Activated naive CD8-positive, alpha-beta T cell treated with anti-CD3 and anti-CD28 coated beads, Interleukin-2, amount 50 U/mL, for 24 hours (primary cell): ENCODE measurements at regions not wholly inside any gene's neighbourhood (a gene's known extent, or its start where the extent isn't known, plus 50 kb on each side); places are given as distances from the start of the nearest gene placed in this dataset.
"Not testable (repeated sequence)": the region's sequence is repeated elsewhere in the genome, so short reads cannot be mapped to it uniquely, and the experiment has no call there.

Experiments
- ATAC-seq: fragments of 150-1000 bp; cut with Tn5 transposase; one replicate; pipeline ENCODE4 v1.10.0; 2021
- DNase-seq: peaks from one replicate; pipeline ENCODE4 v3.0.0; 2021
- H3K27ac Mint-ChIP-seq: one replicate; pipeline ENCODE4 v1.8.0; 2021; ENCODE audit warnings: mild to moderate bottlenecking, mixed read lengths
- H3K27me3 Mint-ChIP-seq: one replicate; pipeline ENCODE4 v1.8.0; 2021; ENCODE audit warnings: mixed read lengths
- H3K36me3 Mint-ChIP-seq: one replicate; pipeline ENCODE4 v1.8.0; 2021; ENCODE audit warnings: low read depth, mixed read lengths
- H3K4me1 Mint-ChIP-seq: one replicate; pipeline ENCODE4 v1.8.0; 2021; ENCODE audit warnings: mixed read lengths
- H3K4me3 Mint-ChIP-seq: one replicate; pipeline ENCODE4 v1.8.0; 2021; ENCODE audit warnings: mild to moderate bottlenecking, moderate library complexity, mixed read lengths
- H3K9me3 Mint-ChIP-seq: one replicate; pipeline ENCODE4 v1.8.0; 2021; ENCODE audit warnings: mixed read lengths

DNA sequence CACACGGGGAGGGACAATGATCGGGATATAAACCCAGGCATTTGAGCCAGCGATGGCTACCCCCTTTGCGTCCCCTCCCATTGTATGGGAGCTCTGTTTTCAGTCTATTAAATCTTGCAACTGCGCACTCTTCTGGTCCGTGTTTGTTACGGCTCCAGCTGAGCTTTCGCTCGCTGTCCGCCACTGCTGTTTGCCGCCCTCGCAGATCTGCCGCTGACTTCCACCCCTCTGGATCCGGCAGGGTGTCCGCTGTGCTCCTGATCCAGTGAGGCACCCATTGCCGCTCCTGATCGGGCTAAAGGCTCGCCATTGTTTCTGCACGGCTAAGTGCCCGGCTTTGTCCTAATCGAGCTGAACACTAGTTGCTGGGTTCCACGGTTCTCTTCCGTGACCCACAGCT, 87.3 kb downstream of the ASB1 start:
- H3K27me3 Mint-ChIP-seq, H3K4me1 Mint-ChIP-seq, DNase-seq, ATAC-seq, H3K36me3 Mint-ChIP-seq, H3K27ac Mint-ChIP-seq, H3K4me3 Mint-ChIP-seq: not testable (repeated sequence)
- H3K9me3 Mint-ChIP-seq, result peaks cover 29% of the 10 kb centered on the region

DNA sequence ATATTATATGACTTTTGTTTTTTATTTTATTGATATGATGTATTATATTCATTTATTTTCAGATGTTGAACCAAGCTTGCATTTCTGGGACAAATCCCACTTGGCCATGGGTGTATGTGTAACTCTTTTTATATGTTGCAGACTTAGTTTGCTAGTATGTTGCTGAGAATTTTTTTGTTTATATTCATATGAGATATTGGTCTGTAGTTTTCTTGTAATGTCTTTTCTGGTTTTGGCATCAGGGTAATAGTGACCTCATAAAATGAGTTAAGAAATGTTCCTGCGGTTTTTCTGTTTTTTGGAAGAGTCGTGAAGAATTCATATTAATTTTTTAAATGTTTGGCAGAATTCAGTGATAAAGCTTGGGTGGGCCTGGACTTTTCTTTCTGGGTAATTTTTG, 88.7 kb downstream of the ASB1 start:
- Mint-ChIP-seq H3K9me3 (peaks cover 29% of the 10 kb centered on the region), H3K27ac (no peak overlapping the region), H3K4me1 (no peaks in the 10 kb centered on the region), H3K27me3 (no peaks in the 10 kb centered on the region), H3K36me3 (peaks cover 4% of the 10 kb centered on the region), H3K4me3 (no peak overlapping the region)
- ATAC-seq, result no peak
- no peak for DNase-seq

DNA sequence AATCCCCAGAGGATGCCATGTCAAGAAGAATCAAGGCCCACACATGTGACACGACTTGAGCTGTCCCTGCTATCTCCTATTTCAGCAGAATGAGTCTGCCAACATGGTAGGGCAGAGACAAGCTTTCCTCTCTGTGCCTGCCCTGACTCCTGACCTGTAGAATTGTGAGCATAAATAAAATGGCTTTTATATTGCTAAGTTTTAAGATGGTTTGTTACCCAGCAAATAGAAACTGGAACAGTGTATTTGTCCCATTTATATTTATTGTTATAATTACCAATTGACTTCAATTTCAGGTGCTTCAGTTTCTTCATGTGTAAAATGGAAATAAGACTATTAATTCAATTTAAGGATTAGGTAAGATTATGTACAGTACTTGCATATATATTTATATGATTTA, 90.5 kb downstream of the ASB1 start:
- Mint-ChIP-seq H3K36me3 (peaks cover 4% of the 10 kb centered on the region), H3K27ac (no peak overlapping the region), H3K9me3 (peaks cover 29% of the 10 kb centered on the region), H3K4me3 (no peak overlapping the region), H3K4me1 (no peaks in the 10 kb centered on the region), H3K27me3 (no peaks in the 10 kb centered on the region)
- DNase-seq (no peak), ATAC-seq (no peak)

DNA sequence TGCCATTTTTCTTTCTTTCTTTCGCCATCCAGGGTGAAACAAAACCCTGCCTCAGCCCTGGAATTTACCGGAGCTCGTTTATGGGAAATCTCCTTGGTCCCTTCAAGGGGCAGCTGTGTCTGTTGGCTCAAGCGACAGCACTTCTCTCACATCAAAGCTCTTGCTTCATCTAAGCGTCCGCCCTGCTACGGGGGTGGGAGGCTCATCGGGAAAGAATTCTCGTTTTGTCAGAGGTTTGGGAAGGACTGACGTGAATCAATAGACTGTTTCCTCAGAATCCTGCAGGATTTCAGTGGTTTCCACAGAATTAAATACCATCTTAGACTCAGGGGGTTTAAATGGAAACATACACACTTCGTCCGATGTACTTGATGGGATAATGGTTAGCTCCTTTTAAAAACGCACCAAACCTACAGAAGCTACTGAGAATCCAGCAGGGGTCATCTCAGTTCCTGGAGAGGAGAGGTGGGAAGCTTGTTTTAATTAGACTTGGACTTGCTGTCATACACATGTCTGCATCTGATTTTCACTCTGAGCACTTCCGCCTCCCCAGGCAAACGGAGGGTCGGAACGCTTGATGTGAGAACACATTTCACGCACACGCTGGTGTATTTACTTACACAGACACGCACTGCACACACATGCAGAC, 91.6 kb downstream of the ASB1 start:
- H3K4me1 Mint-ChIP-seq, result no peaks in the 10 kb centered on the region
- ATAC-seq, result no peak
- H3K27me3 Mint-ChIP-seq, result no peaks in the 10 kb centered on the region
- H3K27ac Mint-ChIP-seq, result no peak overlapping the region
- no peak for DNase-seq
- peaks cover 4% of the 10 kb centered on the region for H3K36me3 Mint-ChIP-seq
- peaks cover 29% of the 10 kb centered on the region for H3K9me3 Mint-ChIP-seq
- no peak overlapping the region for H3K4me3 Mint-ChIP-seq

DNA sequence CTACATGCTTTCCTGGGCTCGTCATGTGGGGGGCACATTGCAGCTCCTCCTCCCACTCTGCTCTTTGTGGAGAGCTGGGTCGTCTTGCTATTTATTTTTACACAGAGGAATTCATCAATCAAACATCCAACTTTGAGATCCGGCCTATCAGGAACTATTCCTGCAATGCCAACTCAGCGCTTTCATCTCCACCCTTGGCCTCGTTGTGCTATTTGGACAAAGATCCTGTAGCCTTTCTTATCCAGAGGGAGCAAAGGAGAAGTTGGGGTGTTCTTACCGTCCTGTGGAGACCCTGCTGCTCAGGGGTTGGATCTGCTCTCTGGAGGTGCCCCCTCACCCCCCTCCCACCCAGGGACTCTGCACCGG, 92.1 kb downstream of the ASB1 start:
- Mint-ChIP-seq H3K27me3 (no peaks in the 10 kb centered on the region), H3K36me3 (peaks cover 4% of the 10 kb centered on the region), H3K9me3 (peaks cover 29% of the 10 kb centered on the region), H3K4me1 (no peaks in the 10 kb centered on the region), H3K4me3 (no peak overlapping the region), H3K27ac (no peak overlapping the region)
- ATAC-seq (no peak), DNase-seq (no peak)

DNA sequence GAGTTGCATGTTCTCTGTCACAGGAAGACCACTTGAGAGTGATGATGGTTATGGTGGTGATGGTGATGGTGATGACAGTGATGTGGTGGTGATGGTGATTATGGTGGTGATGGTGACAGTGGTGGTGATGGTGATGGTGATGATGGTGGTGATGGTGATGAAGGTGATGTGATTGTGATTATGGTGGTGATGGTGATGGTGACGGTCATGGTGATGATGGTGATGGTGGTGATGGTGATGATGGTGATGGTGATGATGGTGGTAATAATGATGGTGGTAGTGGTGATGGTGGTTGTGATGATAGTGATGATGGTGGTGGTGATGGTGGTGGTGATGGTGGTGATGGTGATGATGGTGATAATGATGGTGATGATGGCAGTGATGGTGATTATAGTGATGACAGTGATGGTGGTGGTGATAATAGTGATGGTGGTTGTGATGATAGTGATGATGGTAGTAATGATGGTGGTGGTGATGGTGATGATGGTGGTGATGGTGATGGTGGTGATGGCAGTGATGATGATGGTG, 93.7 kb downstream of the ASB1 start:
- DNase-seq (no peak), ATAC-seq (no peak)
- Mint-ChIP-seq H3K4me1 (no peaks in the 10 kb centered on the region), H3K27ac (no peak overlapping the region), H3K36me3 (peaks cover 4% of the 10 kb centered on the region), H3K9me3 (peaks cover 22% of the 10 kb centered on the region), H3K4me3 (no peak overlapping the region), H3K27me3 (no peaks in the 10 kb centered on the region)

DNA sequence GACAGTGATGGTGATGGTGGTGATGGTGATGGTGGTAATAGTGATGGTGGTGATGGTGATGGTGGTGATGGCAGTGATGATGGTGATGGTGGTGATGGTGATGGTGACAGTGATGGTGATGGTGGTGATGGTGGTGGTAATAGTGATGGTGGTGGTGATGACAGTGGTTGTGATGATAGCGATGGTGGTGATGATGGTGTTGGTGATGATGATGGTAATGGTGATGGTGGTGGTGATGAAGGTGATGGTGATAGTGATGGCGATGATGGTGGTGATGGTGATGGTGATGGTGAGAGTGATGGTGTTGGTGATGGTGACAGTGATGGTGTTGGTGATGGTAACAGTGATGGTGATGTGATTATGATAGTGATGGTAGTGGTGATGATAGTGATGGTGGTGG, 94.3 kb downstream of the ASB1 start:
- Mint-ChIP-seq H3K36me3 (peaks cover 4% of the 10 kb centered on the region), H3K4me1 (no peaks in the 10 kb centered on the region), H3K27me3 (peaks cover 2% of the 10 kb centered on the region), H3K4me3 (no peak overlapping the region), H3K27ac (no peak overlapping the region), H3K9me3 (peaks cover 16% of the 10 kb centered on the region)
- no peak for ATAC-seq
- DNase-seq, result no peak

DNA sequence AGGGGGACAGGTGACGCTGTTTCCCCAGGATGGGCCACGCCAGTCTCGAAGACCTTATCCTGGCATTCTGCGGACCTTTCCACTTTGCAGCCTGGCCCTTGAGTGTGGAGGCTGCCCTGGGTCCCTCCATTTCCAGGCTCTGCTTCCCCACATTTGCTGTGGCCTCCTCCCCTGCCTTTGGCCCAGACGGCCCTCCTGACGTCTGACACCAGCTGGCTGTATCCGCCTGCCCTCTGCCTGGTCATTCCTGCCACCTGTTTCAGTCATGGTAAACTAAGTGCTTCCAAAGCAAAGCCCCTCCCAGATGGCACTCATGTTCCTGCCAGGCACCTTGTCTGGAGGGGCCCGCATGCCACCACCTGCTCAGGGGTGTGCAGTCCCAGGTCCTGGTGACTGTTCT, 95.1 kb downstream of the ASB1 start:
- H3K27me3 Mint-ChIP-seq, result peaks cover 2% of the 10 kb centered on the region
- H3K27ac Mint-ChIP-seq, result no peak overlapping the region
- peaks cover 7% of the 10 kb centered on the region for H3K9me3 Mint-ChIP-seq
- no peaks in the 10 kb centered on the region for H3K4me1 Mint-ChIP-seq
- H3K36me3 Mint-ChIP-seq, result peaks cover 4% of the 10 kb centered on the region
- DNase-seq (no peak), ATAC-seq (no peak)
- no peak overlapping the region for H3K4me3 Mint-ChIP-seq

DNA sequence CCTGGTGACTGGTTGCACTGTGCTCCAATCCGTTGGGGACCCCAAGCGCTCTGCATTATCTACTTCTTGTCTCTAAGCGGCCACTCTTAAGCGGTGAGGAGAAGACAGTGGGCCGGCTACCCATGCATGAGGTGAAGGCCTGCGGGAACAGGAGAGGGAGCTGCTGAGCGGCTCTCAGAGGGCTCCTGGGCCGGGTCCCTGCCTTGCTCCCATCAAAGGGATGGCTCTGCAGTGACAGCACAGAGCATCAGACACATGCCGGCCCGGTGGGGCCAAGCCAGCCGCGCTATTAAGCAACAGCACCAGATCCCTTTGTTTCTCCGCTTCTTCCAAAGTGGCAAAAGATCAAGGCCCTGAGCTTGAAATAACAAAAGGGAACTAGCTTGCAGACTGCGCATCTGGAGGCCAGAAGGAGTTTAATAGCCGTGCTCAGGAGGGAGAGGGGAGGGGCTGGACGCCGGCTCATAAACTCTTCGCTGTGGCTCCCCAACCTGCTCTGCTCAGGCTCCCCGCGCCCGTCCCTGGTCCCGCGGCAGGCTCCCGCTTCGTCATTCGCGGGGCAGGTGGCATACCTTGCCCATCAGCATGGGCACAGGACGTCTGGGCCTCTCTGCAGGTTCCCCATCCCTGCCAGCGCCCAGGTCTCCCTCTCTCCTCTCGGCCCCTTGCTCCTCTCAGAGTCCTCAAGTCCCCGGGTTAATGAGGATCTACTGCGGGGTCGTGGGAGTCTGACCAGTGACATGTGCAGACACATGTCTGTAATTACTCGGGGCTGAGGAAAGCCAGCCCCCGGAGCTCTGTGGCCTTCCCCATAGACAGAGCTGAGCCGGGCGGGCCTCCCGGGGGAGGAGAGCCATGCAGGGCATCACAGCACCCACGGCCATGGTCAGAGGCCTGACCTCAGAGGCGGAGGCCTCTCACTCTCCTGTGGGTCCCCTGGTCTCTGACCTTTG, 96.7 kb downstream of the ASB1 start:
- Mint-ChIP-seq H3K27ac (no peak overlapping the region), H3K4me1 (no peaks in the 10 kb centered on the region), H3K9me3 (no peaks in the 10 kb centered on the region), H3K4me3 (no peak overlapping the region), H3K36me3 (no peaks in the 10 kb centered on the region), H3K27me3 (peaks cover 4% of the 10 kb centered on the region)
- DNase-seq (no peak), ATAC-seq (no peak)

DNA sequence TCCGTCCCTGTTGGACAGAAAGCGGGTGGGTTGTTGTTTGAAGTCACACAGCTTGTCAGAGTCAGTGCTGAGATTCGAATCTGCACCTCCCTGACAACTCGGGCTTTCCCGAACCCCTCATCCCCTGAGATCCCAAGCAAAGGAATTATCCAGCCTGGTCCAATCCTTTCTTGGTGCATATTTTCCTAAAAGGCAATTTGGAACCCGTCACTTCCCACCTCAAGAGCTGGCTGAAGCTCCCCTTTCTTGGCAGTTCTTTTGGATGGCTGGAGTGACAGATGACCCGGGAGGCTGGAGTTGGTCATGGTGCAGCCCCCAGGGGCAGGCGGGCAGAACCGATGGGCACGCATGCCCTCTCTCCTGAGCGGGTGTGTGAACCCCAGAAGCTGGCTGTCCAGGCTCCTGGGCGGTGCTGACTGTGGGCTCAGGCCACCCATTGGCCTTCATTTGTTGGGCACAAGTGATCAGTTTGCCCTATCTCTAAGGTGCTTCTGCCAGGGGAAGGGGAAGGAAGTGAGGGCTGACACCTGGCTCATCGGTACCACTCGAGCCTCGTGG, 97.8 kb downstream of the ASB1 start:
- Mint-ChIP-seq H3K9me3 (no peaks in the 10 kb centered on the region), H3K36me3 (no peaks in the 10 kb centered on the region), H3K4me1 (no peaks in the 10 kb centered on the region), H3K27ac (no peak overlapping the region), H3K4me3 (no peak overlapping the region), H3K27me3 (peaks cover 4% of the 10 kb centered on the region)
- ATAC-seq (no peak), DNase-seq (no peak)

DNA sequence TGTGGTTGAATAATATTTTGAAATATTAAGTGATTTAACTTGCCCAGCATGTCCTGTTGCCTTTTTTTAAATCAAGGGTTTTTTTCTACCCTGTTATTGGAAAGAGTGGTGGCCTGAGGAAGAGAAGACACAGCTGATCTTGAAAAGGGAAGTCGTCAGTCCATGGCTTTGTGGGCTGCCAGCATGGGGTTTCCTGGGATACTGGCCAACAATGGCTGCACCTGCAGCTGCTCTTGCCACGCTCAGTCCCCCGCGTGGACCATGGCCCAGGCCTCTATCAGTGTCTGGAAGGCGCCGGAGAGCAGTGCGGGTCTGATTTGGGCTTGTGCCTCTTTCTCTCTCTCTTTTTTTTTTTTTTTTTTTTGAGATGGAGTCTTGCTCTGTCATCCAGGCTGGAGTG, 99.3 kb downstream of the ASB1 start:
- Mint-ChIP-seq H3K9me3 (peaks cover 5% of the 10 kb centered on the region), H3K4me3 (no peak overlapping the region), H3K4me1 (no peaks in the 10 kb centered on the region), H3K27ac (no peak overlapping the region), H3K36me3 (no peaks in the 10 kb centered on the region), H3K27me3 (peaks cover 4% of the 10 kb centered on the region)
- DNase-seq (no peak), ATAC-seq (no peak)

DNA sequence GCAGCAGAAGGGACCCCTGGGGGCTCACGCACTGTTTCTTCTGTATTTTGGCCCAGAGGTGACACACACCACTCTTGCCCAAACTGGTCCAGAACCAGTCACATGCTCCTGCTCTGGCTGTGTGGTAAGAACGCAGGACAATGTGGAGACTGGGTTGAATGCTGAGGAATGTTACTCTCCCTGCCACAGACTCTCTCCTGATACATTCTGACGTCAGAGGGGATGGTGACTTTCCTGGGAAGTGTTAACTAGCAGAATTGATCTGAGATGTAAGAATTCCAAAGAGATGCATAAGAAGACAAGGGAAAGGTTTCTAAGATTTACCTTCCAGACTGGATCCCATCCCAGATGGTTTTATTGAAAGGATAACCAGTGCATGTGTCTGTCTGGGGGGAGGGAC, 100.8 kb downstream of the ASB1 start:
- ATAC-seq (no peak), DNase-seq (no peak)
- Mint-ChIP-seq H3K27ac (no peak overlapping the region), H3K4me3 (no peak overlapping the region), H3K27me3 (peaks cover 4% of the 10 kb centered on the region), H3K4me1 (no peaks in the 10 kb centered on the region), H3K36me3 (no peaks in the 10 kb centered on the region), H3K9me3 (peaks cover 11% of the 10 kb centered on the region)

DNA sequence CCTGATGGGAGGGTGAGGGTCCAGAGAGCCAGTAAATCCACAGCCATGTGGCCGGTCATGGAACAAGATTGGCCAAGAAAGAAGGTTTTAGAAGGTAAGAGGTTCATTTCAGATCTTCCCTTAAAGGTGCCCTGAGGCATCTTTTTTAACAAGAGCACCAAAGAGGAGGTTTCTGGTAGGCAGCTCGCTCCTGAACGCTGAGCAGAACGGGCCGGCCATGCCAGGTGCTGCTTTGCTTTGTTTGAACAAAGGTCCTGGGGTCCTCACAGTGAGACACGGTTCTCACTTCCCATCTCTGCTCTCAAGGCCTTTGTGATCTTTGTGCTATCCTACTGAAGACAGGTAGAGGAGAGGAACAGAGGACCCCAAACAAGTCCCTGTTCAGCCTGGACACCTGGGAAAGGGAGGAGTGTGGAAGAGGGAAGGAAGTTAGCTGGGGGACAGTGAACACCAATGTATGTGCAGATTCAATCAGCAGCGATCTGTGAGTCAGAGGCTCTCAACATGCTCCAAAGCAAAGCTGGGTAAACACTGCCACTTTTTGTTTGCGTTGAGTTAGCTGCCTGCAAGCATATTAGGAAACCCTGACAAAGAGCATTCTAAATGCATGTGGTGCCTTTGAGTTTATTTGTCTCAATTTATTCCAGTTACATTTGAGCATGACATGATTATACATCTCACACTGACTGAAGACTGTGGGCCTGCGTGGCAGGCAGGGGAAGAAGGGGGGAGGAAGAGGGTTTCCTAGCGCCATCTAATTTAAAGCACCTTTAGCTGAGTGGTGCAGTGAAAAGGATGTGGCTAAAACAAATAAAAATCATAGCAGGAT, 102.4 kb downstream of the ASB1 start:
- peaks cover 11% of the 10 kb centered on the region for H3K9me3 Mint-ChIP-seq
- no peak overlapping the region for H3K27ac Mint-ChIP-seq
- no peaks in the 10 kb centered on the region for H3K4me1 Mint-ChIP-seq
- no peak for ATAC-seq
- no peak for DNase-seq
- H3K36me3 Mint-ChIP-seq, result no peaks in the 10 kb centered on the region
- H3K27me3 Mint-ChIP-seq, result peaks cover 4% of the 10 kb centered on the region
- no peak overlapping the region for H3K4me3 Mint-ChIP-seq

DNA sequence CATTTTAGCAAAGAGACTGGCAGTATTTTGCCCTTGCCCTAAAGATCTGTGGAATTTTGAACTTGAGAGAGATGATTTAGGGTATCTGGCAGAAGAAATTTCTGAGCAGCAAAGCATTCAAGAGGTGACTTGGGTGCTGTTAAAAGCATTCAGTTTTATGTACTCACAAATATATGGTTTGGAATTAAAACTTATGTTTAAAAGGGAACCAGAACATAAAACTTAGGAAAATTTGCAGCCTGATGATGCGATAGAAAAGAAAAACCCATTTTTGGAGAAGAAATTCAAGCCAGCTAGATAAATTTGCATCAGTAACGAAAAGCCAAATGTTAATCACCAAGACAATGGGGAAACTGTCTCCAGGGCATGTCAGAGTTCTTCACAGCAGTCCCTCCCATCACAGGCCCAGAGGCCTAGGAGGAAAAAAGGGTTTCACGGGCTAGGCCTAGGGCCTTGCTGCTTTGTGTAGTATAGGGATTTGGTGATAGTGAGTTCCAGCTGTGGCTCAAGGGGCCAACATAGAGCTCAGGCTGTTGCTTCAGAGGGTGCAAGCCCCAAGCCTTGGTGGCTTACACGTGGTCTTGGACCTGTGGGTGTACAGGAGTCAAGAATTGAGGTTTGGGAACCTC, 104.4 kb downstream of the ASB1 start:
- not testable (repeated sequence) for H3K27ac Mint-ChIP-seq, DNase-seq, ATAC-seq, H3K36me3 Mint-ChIP-seq, H3K27me3 Mint-ChIP-seq, H3K4me3 Mint-ChIP-seq, H3K4me1 Mint-ChIP-seq
- H3K9me3 Mint-ChIP-seq, result peaks cover 11% of the 10 kb centered on the region
